ENCODE measurements at regions not wholly inside any gene's neighbourhood (a gene's known extent, or its start where the extent isn't known, plus 50 kb on each side); places are given as distances from the start of the nearest gene placed in this dataset.

GRCh38 chr4:45750721-45751120, 373.1 kb downstream of the GABRG1 start:
- Histone ChIP-seq H3K4me1 (ENCODE audit: control insufficient read depth in 2 of 2, insufficient read depth in 2 of 2, low read length in 2 of 2) (no peaks in the 10 kb centered on the region), H3K27ac (ENCODE audit: low read depth in 1 of 2, low read length in 1 of 2) (no peak overlapping the region), H3K9me3 (ENCODE audit: control insufficient read depth in 2 of 2, insufficient read depth in 1 of 2, low read length in 1 of 2) (no peaks in the 10 kb centered on the region), H3K27me3 (ENCODE audit: control insufficient read depth in 2 of 2, insufficient read depth in 1 of 2, low read length in 1 of 2) (no peaks in the 10 kb centered on the region), H3K36me3 (ENCODE audit: control insufficient read depth in 2 of 2, insufficient read depth in 2 of 2, low read length in 1 of 2) (no peaks in the 10 kb centered on the region), H3K4me3 (ENCODE audit: low read length in 2 of 2) (no peak overlapping the region)
- no peak for DNase-seq (ENCODE audit: low read depth in 6 of 9, low spot score in 9 of 9)
- 86% methylated on average over 2 of the region's 2 CpGs for WGBS

GRCh38 chr4:45745741-45746140, 378.1 kb downstream of the GABRG1 start:
- Histone ChIP-seq H3K27ac (ENCODE audit: low read depth in 1 of 2, low read length in 1 of 2) (no peak overlapping the region), H3K4me3 (ENCODE audit: low read length in 2 of 2) (no peak overlapping the region), H3K27me3 (ENCODE audit: control insufficient read depth in 2 of 2, insufficient read depth in 1 of 2, low read length in 1 of 2) (no peaks in the 10 kb centered on the region), H3K36me3 (ENCODE audit: control insufficient read depth in 2 of 2, insufficient read depth in 2 of 2, low read length in 1 of 2) (no peaks in the 10 kb centered on the region), H3K4me1 (ENCODE audit: control insufficient read depth in 2 of 2, insufficient read depth in 2 of 2, low read length in 2 of 2) (no peaks in the 10 kb centered on the region), H3K9me3 (ENCODE audit: control insufficient read depth in 2 of 2, insufficient read depth in 1 of 2, low read length in 1 of 2) (no peaks in the 10 kb centered on the region)
- 85% methylated on average over 3 of the region's 3 CpGs for WGBS
- DNase-seq (ENCODE audit: low read depth in 6 of 9, low spot score in 9 of 9), result no peak

GRCh38 chr4:45741897-45742296, 382.0 kb downstream of the GABRG1 start:
- DNase-seq (ENCODE audit: low read depth in 6 of 9, low spot score in 9 of 9), result no peak
- H3K27me3 ChIP-seq (ENCODE audit: control insufficient read depth in 2 of 2, insufficient read depth in 1 of 2, low read length in 1 of 2), result no peaks in the 10 kb centered on the region
- no peaks in the 10 kb centered on the region for H3K36me3 ChIP-seq (ENCODE audit: control insufficient read depth in 2 of 2, insufficient read depth in 2 of 2, low read length in 1 of 2)
- WGBS, result 82% methylated on average over 1 of the region's 1 CpG
- H3K4me3 ChIP-seq (ENCODE audit: low read length in 2 of 2), result no peak overlapping the region
- H3K4me1 ChIP-seq (ENCODE audit: control insufficient read depth in 2 of 2, insufficient read depth in 2 of 2, low read length in 2 of 2), result no peaks in the 10 kb centered on the region
- H3K9me3 ChIP-seq (ENCODE audit: control insufficient read depth in 2 of 2, insufficient read depth in 1 of 2, low read length in 1 of 2), result no peaks in the 10 kb centered on the region
- no peak overlapping the region for H3K27ac ChIP-seq (ENCODE audit: low read depth in 1 of 2, low read length in 1 of 2)

GRCh38 chr4:45732161-45732560, 391.7 kb downstream of the GABRG1 start:
- WGBS, result 100% methylated on average over 1 of the region's 1 CpG
- H3K27ac ChIP-seq (ENCODE audit: low read depth in 1 of 2, low read length in 1 of 2), result no peak overlapping the region
- H3K4me1 ChIP-seq (ENCODE audit: control insufficient read depth in 2 of 2, insufficient read depth in 2 of 2, low read length in 2 of 2), result no peaks in the 10 kb centered on the region
- no peaks in the 10 kb centered on the region for H3K36me3 ChIP-seq (ENCODE audit: control insufficient read depth in 2 of 2, insufficient read depth in 2 of 2, low read length in 1 of 2)
- no peak for DNase-seq (ENCODE audit: low read depth in 6 of 9, low spot score in 9 of 9)
- H3K4me3 ChIP-seq (ENCODE audit: low read length in 2 of 2), result no peak overlapping the region
- no peaks in the 10 kb centered on the region for H3K27me3 ChIP-seq (ENCODE audit: control insufficient read depth in 2 of 2, insufficient read depth in 1 of 2, low read length in 1 of 2)
- H3K9me3 ChIP-seq (ENCODE audit: control insufficient read depth in 2 of 2, insufficient read depth in 1 of 2, low read length in 1 of 2), result no peaks in the 10 kb centered on the region

- DNase-seq (ENCODE audit: low read depth in 6 of 9, low spot score in 9 of 9), result no peak
- WGBS, result 83% methylated on average over 3 of the region's 3 CpGs
- no peaks in the 10 kb centered on the region for H3K27me3 ChIP-seq (ENCODE audit: control insufficient read depth in 2 of 2, insufficient read depth in 1 of 2, low read length in 1 of 2)
- H3K9me3 ChIP-seq (ENCODE audit: control insufficient read depth in 2 of 2, insufficient read depth in 1 of 2, low read length in 1 of 2), result peaks cover 0 to 6% of the 10 kb centered on the region in 2 donors
- no peak overlapping the region for H3K27ac ChIP-seq (ENCODE audit: low read depth in 1 of 2, low read length in 1 of 2)
- no peaks in the 10 kb centered on the region for H3K36me3 ChIP-seq (ENCODE audit: control insufficient read depth in 2 of 2, insufficient read depth in 2 of 2, low read length in 1 of 2)
- no peak overlapping the region for H3K4me3 ChIP-seq (ENCODE audit: low read length in 2 of 2)
- no peaks in the 10 kb centered on the region for H3K4me1 ChIP-seq (ENCODE audit: control insufficient read depth in 2 of 2, insufficient read depth in 2 of 2, low read length in 2 of 2)
Measured at GRCh38 chr4:45716093-45716492, 407.8 kb downstream of the GABRG1 start.

GRCh38 chr4:45713996-45714395, 409.9 kb downstream of the GABRG1 start:
- DNase-seq (ENCODE audit: low read depth in 6 of 9, low spot score in 9 of 9), result no peak
- Histone ChIP-seq H3K9me3 (ENCODE audit: control insufficient read depth in 2 of 2, insufficient read depth in 1 of 2, low read length in 1 of 2) (peaks cover 0 to 6% of the 10 kb centered on the region in 2 donors), H3K36me3 (ENCODE audit: control insufficient read depth in 2 of 2, insufficient read depth in 2 of 2, low read length in 1 of 2) (no peaks in the 10 kb centered on the region), H3K27ac (ENCODE audit: low read depth in 1 of 2, low read length in 1 of 2) (no peak overlapping the region), H3K27me3 (ENCODE audit: control insufficient read depth in 2 of 2, insufficient read depth in 1 of 2, low read length in 1 of 2) (no peaks in the 10 kb centered on the region), H3K4me1 (ENCODE audit: control insufficient read depth in 2 of 2, insufficient read depth in 2 of 2, low read length in 2 of 2) (no peaks in the 10 kb centered on the region), H3K4me3 (ENCODE audit: low read length in 2 of 2) (no peak overlapping the region)
- WGBS, result 91% methylated on average over 1 of the region's 1 CpG

- Histone ChIP-seq H3K36me3 (ENCODE audit: control insufficient read depth in 2 of 2, insufficient read depth in 2 of 2, low read length in 1 of 2) (no peaks in the 10 kb centered on the region), H3K4me3 (ENCODE audit: low read length in 2 of 2) (no peak overlapping the region), H3K27ac (ENCODE audit: low read depth in 1 of 2, low read length in 1 of 2) (no peak overlapping the region), H3K4me1 (ENCODE audit: control insufficient read depth in 2 of 2, insufficient read depth in 2 of 2, low read length in 2 of 2) (no peaks in the 10 kb centered on the region), H3K27me3 (ENCODE audit: control insufficient read depth in 2 of 2, insufficient read depth in 1 of 2, low read length in 1 of 2) (no peaks in the 10 kb centered on the region), H3K9me3 (ENCODE audit: control insufficient read depth in 2 of 2, insufficient read depth in 1 of 2, low read length in 1 of 2) (no peaks in the 10 kb centered on the region)
- WGBS, result 88% methylated on average over 2 of the region's 2 CpGs
- no peak for DNase-seq (ENCODE audit: low read depth in 6 of 9, low spot score in 9 of 9)
Measured at GRCh38 chr4:45701621-45702020, 422.2 kb downstream of the GABRG1 start.

GRCh38 chr4:45693746-45694145, 430.1 kb downstream of the GABRG1 start:
- Histone ChIP-seq H3K9me3 (ENCODE audit: control insufficient read depth in 2 of 2, insufficient read depth in 1 of 2, low read length in 1 of 2) (no peaks in the 10 kb centered on the region), H3K4me3 (ENCODE audit: low read length in 2 of 2) (no peak overlapping the region), H3K4me1 (ENCODE audit: control insufficient read depth in 2 of 2, insufficient read depth in 2 of 2, low read length in 2 of 2) (no peaks in the 10 kb centered on the region), H3K27ac (ENCODE audit: low read depth in 1 of 2, low read length in 1 of 2) (no peak overlapping the region), H3K36me3 (ENCODE audit: control insufficient read depth in 2 of 2, insufficient read depth in 2 of 2, low read length in 1 of 2) (no peaks in the 10 kb centered on the region), H3K27me3 (ENCODE audit: control insufficient read depth in 2 of 2, insufficient read depth in 1 of 2, low read length in 1 of 2) (no peaks in the 10 kb centered on the region)
- no peak for DNase-seq (ENCODE audit: low read depth in 6 of 9, low spot score in 9 of 9)

GRCh38 chr4:45692131-45692735, 431.6 kb downstream of the GABRG1 start:
- DNase-seq (ENCODE audit: low read depth in 6 of 9, low spot score in 9 of 9), result no peak
- Histone ChIP-seq H3K27me3 (ENCODE audit: control insufficient read depth in 2 of 2, insufficient read depth in 1 of 2, low read length in 1 of 2) (no peaks in the 10 kb centered on the region), H3K27ac (ENCODE audit: low read depth in 1 of 2, low read length in 1 of 2) (no peak overlapping the region), H3K9me3 (ENCODE audit: control insufficient read depth in 2 of 2, insufficient read depth in 1 of 2, low read length in 1 of 2) (no peaks in the 10 kb centered on the region), H3K36me3 (ENCODE audit: control insufficient read depth in 2 of 2, insufficient read depth in 2 of 2, low read length in 1 of 2) (no peaks in the 10 kb centered on the region), H3K4me1 (ENCODE audit: control insufficient read depth in 2 of 2, insufficient read depth in 2 of 2, low read length in 2 of 2) (no peaks in the 10 kb centered on the region), H3K4me3 (ENCODE audit: low read length in 2 of 2) (no peak overlapping the region)
- 84% methylated on average over 4 of the region's 4 CpGs for WGBS

GRCh38 chr4:45688341-45688740, 435.5 kb downstream of the GABRG1 start:
- Histone ChIP-seq H3K9me3 (ENCODE audit: control insufficient read depth in 2 of 2, insufficient read depth in 1 of 2, low read length in 1 of 2) (no peaks in the 10 kb centered on the region), H3K36me3 (ENCODE audit: control insufficient read depth in 2 of 2, insufficient read depth in 2 of 2, low read length in 1 of 2) (no peaks in the 10 kb centered on the region), H3K4me1 (ENCODE audit: control insufficient read depth in 2 of 2, insufficient read depth in 2 of 2, low read length in 2 of 2) (no peaks in the 10 kb centered on the region), H3K4me3 (ENCODE audit: low read length in 2 of 2) (no peak overlapping the region), H3K27ac (ENCODE audit: low read depth in 1 of 2, low read length in 1 of 2) (no peak overlapping the region), H3K27me3 (ENCODE audit: control insufficient read depth in 2 of 2, insufficient read depth in 1 of 2, low read length in 1 of 2) (no peaks in the 10 kb centered on the region)
- 49% methylated on average over 2 of the region's 2 CpGs for WGBS
- DNase-seq (ENCODE audit: low read depth in 6 of 9, low spot score in 9 of 9), result no peak

Measured in thymus (tissue), 11 donors.